ENCODE measurements at regions not wholly inside any gene's neighbourhood (a gene's known extent, or its start where the extent isn't known, plus 50 kb on each side); places are given as distances from the start of the nearest gene placed in this dataset.

DNA sequence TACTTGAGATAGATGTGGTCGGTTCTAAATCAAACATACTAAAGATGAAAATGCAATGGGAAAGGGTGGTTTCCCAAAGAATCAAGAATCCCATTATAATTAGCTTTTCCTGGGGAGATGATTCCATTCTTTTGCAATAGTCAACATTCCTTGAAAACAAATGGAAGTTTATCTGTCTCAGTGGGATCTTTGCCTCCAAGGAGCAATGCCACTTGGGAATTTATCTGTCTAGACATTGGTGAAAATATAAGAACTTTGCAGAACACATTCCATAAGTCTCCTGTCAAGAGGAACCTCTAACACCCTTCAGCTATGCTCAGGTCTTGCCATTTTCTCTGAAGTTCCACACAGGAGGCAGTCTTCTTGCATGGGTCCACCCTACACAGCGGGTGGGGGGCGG lies 152.5 kb downstream of the KCTD12 start:
- H3K4me3 ChIP-seq (ENCODE audit: control insufficient read depth, low read depth, low read length), result no peak overlapping the region
- DNase-seq (ENCODE audit: low read depth), result no peak
- TF ChIP-seq CTCF (IDR thresholded peaks at IDR 0.05; ENCODE audit: control insufficient read depth, insufficient read depth, low read depth, low read length, missing control alignments), result no peak

- no peak for TF ChIP-seq CTCF (IDR thresholded peaks at IDR 0.05; ENCODE audit: control insufficient read depth, insufficient read depth, low read depth, low read length, missing control alignments)
Measured at GRCh38 chr13:76732367-76732766, 153.8 kb downstream of the KCTD12 start.

DNA sequence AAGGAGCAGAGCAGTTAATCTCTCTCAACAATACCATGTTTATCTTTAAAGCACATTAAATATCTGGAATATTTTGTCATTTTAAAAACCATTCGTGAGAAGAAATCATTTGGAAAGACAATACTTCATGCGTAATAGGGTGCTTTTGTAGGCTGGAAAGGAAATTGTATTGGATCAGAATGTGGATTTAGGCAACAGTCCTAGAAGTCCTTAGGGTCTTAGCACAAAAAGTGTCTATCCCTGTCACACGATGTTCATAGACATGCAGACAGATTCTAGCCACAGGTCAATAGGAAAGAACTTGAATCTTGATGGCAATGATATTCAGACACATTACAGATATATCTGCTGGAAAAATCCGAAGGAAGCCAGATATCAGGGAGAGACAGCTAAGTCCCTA lies 156.0 kb downstream of the KCTD12 start:
- no peak for TF ChIP-seq CTCF (IDR thresholded peaks at IDR 0.05; ENCODE audit: control insufficient read depth, insufficient read depth, low read depth, low read length, missing control alignments)
- no peak overlapping the region for H3K4me3 ChIP-seq (ENCODE audit: control insufficient read depth, low read depth, low read length)
- DNase-seq (ENCODE audit: low read depth), result no peak

More at GRCh38 chr13:76732367-76732766, 153.8 kb downstream of the KCTD12 start:
- no peak for DNase-seq (ENCODE audit: low read depth)
- H3K4me3 ChIP-seq (ENCODE audit: control insufficient read depth, low read depth, low read length), result no peak overlapping the region

- TF ChIP-seq CTCF (IDR thresholded peaks at IDR 0.05; ENCODE audit: control insufficient read depth, insufficient read depth, low read depth, low read length, missing control alignments), result no peak
- H3K4me3 ChIP-seq (ENCODE audit: control insufficient read depth, low read depth, low read length), result no peak overlapping the region
- no peak for DNase-seq (ENCODE audit: low read depth)
Measured at GRCh38 chr13:76729691-76730090, 156.5 kb downstream of the KCTD12 start.

DNA sequence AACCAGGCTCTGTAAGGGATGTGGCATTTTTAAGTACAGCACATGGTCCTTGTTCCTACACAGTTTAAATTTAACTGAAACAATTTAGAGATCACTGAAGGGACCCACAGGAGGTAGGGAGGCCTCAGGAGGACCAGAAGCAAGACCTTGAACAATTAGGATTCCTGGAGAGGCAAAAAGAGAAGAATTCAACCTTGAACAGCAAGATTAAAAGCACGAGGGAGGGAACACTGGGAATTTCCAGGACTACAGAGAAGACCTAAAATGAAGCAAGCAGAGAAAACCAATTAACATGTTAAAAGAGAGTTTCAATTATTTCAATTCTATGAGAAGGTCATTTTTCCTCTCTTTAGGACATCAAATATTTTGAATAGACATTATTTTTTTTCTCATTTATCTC lies 160.3 kb downstream of the KCTD12 start:
- TF ChIP-seq CTCF (IDR thresholded peaks at IDR 0.05; ENCODE audit: control insufficient read depth, insufficient read depth, low read depth, low read length, missing control alignments), result no peak
- H3K4me3 ChIP-seq (ENCODE audit: control insufficient read depth, low read depth, low read length), result no peak overlapping the region
- no peak for DNase-seq (ENCODE audit: low read depth)

GRCh38 chr13:76725211-76725610 lies 161.0 kb downstream of the KCTD12 start:
- no peak for DNase-seq (ENCODE audit: low read depth)
- no peak for TF ChIP-seq CTCF (IDR thresholded peaks at IDR 0.05; ENCODE audit: control insufficient read depth, insufficient read depth, low read depth, low read length, missing control alignments)
- no peak overlapping the region for H3K4me3 ChIP-seq (ENCODE audit: control insufficient read depth, low read depth, low read length)

GRCh38 chr13:76724421-76724820 lies 161.8 kb downstream of the KCTD12 start:
- H3K4me3 ChIP-seq (ENCODE audit: control insufficient read depth, low read depth, low read length), result no peak overlapping the region
- TF ChIP-seq CTCF (IDR thresholded peaks at IDR 0.05; ENCODE audit: control insufficient read depth, insufficient read depth, low read depth, low read length, missing control alignments), result no peak
- no peak for DNase-seq (ENCODE audit: low read depth)

Measured in AG09309 (cell line).